ENCODE measurements at regions not wholly inside any gene's neighbourhood (a gene's known extent, or its start where the extent isn't known, plus 50 kb on each side); places are given as distances from the start of the nearest gene placed in this dataset.

DNA sequence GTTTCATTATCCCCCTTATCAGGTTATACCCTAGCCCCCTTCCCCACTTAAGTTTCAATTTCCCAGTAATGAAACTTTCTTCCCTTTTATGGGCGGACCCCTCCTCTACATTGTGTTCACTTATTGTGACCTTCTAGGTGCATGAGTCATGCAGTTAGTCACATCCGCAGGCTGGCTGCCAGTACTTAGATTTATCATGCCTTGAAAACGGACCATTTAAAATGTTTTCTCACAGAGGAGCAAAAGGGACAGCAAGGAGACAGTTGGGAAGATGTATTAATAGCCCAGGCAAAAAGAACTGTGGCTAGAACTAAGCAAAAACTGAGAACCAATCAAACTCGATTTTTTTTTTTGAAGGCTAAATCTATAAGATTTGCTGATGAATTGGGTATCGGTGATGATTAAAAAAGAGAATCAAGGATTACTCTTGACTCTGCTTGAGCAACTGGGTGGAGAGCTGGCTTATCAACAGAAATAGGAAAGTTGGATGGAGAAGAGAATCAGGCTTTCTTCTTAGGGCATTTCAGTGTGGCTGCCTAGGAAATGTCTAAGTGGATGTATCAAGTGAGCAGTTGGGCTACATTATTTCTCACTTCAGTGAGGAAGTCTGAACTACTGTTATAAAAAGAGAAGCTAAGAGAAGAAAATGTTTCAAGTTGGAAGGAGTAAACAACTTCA is 615.0 kb downstream of the HINT1 start:
- H3K27me3 ChIP-seq (ENCODE audit: insufficient read depth, poor library complexity, severe bottlenecking), result no peaks in the 10 kb centered on the region
- ATAC-seq (ENCODE audit: low read depth) (peak; percentile 81), DNase-seq (ENCODE audit: low spot score) (peak; percentile 78)
- TF ChIP-seq, protein P1, sequence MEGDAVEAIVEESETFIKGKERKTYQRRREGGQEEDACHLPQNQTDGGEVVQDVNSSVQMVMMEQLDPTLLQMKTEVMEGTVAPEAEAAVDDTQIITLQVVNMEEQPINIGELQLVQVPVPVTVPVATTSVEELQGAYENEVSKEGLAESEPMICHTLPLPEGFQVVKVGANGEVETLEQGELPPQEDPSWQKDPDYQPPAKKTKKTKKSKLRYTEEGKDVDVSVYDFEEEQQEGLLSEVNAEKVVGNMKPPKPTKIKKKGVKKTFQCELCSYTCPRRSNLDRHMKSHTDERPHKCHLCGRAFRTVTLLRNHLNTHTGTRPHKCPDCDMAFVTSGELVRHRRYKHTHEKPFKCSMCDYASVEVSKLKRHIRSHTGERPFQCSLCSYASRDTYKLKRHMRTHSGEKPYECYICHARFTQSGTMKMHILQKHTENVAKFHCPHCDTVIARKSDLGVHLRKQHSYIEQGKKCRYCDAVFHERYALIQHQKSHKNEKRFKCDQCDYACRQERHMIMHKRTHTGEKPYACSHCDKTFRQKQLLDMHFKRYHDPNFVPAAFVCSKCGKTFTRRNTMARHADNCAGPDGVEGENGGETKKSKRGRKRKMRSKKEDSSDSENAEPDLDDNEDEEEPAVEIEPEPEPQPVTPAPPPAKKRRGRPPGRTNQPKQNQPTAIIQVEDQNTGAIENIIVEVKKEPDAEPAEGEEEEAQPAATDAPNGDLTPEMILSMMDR (IDR thresholded peaks at IDR 0.05; ENCODE audit: poor library complexity, severe bottlenecking), result no peak
- no peak overlapping the region for H3K4me3 ChIP-seq (ENCODE audit: severe bottlenecking)
- no peaks in the 10 kb centered on the region for H3K36me3 ChIP-seq (ENCODE audit: low read depth)
- peaks cover 6% of the 10 kb centered on the region for H3K9me3 ChIP-seq (ENCODE audit: severe bottlenecking)
- peak overlapping the region; percentile 87 for H3K27ac ChIP-seq (ENCODE audit: poor library complexity, severe bottlenecking)
- peaks cover 37% of the 10 kb centered on the region for H3K4me1 ChIP-seq (ENCODE audit: insufficient read depth, poor library complexity, severe bottlenecking)

DNA sequence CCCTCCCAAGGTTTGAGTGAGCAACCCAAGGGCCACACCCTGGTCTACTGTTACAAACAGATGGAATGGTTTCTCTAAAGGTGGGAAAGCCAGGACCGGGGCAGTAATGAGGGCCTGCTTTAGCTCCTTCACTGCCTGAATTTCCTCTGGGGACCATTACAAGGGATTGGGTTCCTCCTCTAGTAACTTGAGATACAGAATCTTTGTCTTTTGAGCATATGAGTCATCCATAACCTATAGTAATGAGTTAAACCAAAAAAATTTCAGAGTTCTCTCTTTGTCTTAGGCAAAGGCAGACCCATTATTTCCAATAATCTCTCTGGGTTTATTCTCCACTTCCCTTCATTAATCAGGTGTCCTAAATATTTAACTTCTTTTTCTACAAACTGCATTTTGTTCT is 618.8 kb downstream of the HINT1 start:
- no peak for DNase-seq (ENCODE audit: low spot score)
- peaks cover 48% of the 10 kb centered on the region for H3K4me1 ChIP-seq (ENCODE audit: insufficient read depth, poor library complexity, severe bottlenecking)

DNA sequence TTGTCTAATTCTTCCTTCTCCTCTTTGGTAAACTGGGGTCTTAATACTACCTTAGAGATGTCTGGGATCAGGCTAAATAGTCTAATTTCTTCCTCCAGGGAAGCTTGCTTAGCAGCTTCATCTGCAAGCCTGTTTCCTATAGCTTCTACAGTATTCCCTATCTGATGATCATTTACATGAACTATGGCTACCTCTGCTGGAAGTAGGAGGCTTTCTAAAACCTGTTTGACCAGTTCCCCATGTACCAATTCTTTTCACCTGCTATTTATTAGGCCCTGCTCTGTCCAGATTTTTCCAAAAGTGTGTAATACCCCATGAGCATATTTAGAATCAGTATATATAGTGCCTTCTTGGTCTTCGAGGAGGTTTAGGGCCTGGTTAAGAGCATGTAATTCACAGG is 619.8 kb downstream of the HINT1 start:
- H3K36me3 ChIP-seq (ENCODE audit: low read depth), result no peaks in the 10 kb centered on the region
- DNase-seq (ENCODE audit: low spot score) (no peak), ATAC-seq (ENCODE audit: low read depth) (peak; percentile 20; the same call in 1 of the 3 replicates)
- TF ChIP-seq, protein P1 (IDR thresholded peaks at IDR 0.05; ENCODE audit: poor library complexity, severe bottlenecking), result peak; percentile 48
- H3K4me1 ChIP-seq (ENCODE audit: insufficient read depth, poor library complexity, severe bottlenecking), result peaks cover 45% of the 10 kb centered on the region
- H3K4me3 ChIP-seq (ENCODE audit: severe bottlenecking), result no peak overlapping the region
- H3K27me3 ChIP-seq (ENCODE audit: insufficient read depth, poor library complexity, severe bottlenecking), result no peaks in the 10 kb centered on the region
- peaks cover 3% of the 10 kb centered on the region for H3K9me3 ChIP-seq (ENCODE audit: severe bottlenecking)
- H3K27ac ChIP-seq (ENCODE audit: poor library complexity, severe bottlenecking), result peak overlapping the region; percentile 67

More for the DNA sequence above, 618.8 kb downstream of the HINT1 start:
- TF ChIP-seq, protein P1 (IDR thresholded peaks at IDR 0.05; ENCODE audit: poor library complexity, severe bottlenecking), result no peak
- Histone ChIP-seq H3K27ac (ENCODE audit: poor library complexity, severe bottlenecking) (peak overlapping the region; percentile 67), H3K9me3 (ENCODE audit: severe bottlenecking) (peaks cover 3% of the 10 kb centered on the region), H3K27me3 (ENCODE audit: insufficient read depth, poor library complexity, severe bottlenecking) (no peaks in the 10 kb centered on the region), H3K36me3 (ENCODE audit: low read depth) (no peaks in the 10 kb centered on the region), H3K4me3 (ENCODE audit: severe bottlenecking) (no peak overlapping the region)
- peak; percentile 62 for ATAC-seq (ENCODE audit: low read depth)

DNA sequence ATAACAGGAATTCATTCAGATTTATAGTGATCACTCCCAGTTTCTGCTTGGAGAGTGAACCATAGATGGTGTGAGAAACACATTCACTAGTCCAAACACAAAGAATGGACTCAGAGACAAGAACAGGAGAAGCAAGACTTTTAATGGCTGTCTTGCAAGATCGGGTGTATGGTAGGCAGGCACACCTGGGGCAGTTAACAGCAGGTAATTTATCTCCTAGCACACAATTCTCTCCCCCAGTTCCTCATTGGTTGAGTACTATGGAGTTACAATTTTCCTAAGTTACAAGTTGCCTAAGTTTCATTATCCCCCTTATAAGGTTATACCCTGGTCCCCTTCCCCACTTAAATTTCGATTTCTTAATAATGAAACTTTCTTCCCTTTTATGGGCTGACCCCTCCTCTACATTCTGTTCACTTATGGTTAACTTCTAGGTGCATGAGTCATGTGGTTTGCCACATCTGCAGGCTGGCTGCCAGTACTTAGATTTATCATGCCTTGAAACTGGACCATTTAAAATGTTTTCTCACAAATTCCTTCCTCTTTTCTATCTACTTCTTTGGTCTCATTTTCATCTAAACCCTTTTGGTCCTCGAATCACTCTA is 623.3 kb downstream of the HINT1 start:
- DNase-seq (ENCODE audit: low spot score), result peak; percentile 65
- TF ChIP-seq, protein P1 (IDR thresholded peaks at IDR 0.05; ENCODE audit: poor library complexity, severe bottlenecking), result no peak
- Histone ChIP-seq H3K36me3 (ENCODE audit: low read depth) (no peaks in the 10 kb centered on the region), H3K4me3 (ENCODE audit: severe bottlenecking) (no peak overlapping the region), H3K4me1 (ENCODE audit: insufficient read depth, poor library complexity, severe bottlenecking) (peaks cover 32% of the 10 kb centered on the region), H3K9me3 (ENCODE audit: severe bottlenecking) (peaks cover 3% of the 10 kb centered on the region), H3K27me3 (ENCODE audit: insufficient read depth, poor library complexity, severe bottlenecking) (no peaks in the 10 kb centered on the region), H3K27ac (ENCODE audit: poor library complexity, severe bottlenecking) (peak overlapping the region; percentile 63)
- ATAC-seq (ENCODE audit: low read depth), result peak; percentile 84

DNA sequence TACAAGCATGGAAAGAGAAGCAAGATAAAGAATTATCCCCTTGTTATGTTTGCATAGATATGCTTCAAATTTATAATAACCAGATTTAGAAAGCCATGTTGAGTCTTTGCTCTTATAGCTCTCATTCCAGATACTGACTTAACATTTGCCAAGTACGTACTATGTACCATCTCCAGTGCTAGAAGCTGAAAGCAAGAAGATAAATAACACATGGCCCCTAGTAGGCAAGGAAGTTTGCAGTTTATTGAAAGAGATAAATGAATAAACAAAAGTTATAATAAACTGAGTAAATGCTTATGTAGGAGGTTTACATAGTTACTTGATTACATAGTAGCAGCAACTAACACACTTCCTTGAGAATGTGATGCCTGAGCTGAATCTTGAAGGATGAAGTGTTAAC is 628.4 kb downstream of the HINT1 start:
- no peaks in the 10 kb centered on the region for H3K36me3 ChIP-seq (ENCODE audit: low read depth)
- TF ChIP-seq, protein P1 (IDR thresholded peaks at IDR 0.05; ENCODE audit: poor library complexity, severe bottlenecking), result no peak
- H3K4me1 ChIP-seq (ENCODE audit: insufficient read depth, poor library complexity, severe bottlenecking), result peaks cover 13% of the 10 kb centered on the region
- H3K27me3 ChIP-seq (ENCODE audit: insufficient read depth, poor library complexity, severe bottlenecking), result no peaks in the 10 kb centered on the region
- no peak overlapping the region for H3K27ac ChIP-seq (ENCODE audit: poor library complexity, severe bottlenecking)
- H3K4me3 ChIP-seq (ENCODE audit: severe bottlenecking), result no peak overlapping the region
- H3K9me3 ChIP-seq (ENCODE audit: severe bottlenecking), result no peaks in the 10 kb centered on the region
- ATAC-seq (ENCODE audit: low read depth), result no peak
- DNase-seq (ENCODE audit: low spot score), result no peak
